Trophoblast cell (in vitro differentiated cells and primary cell): ENCODE measurements at regions not wholly inside any gene's neighbourhood (a gene's known extent, or its start where the extent isn't known, plus 50 kb on each side); places are given as distances from the start of the nearest gene placed in this dataset.

Experiments
- DNase-seq, 2 donors: peaks; one replicate each; pipeline ENCODE4 v3.0.0-alpha.2; 2016
- H2AFZ ChIP-seq: 2 replicates; pipeline ENCODE4 v1.6.1; 2013; ENCODE audit warnings: low read length, moderate library complexity, mild to moderate bottlenecking; ENCODE audit not compliant: insufficient read depth, poor library complexity
- H2AK5ac ChIP-seq: 2 replicates; pipeline ENCODE4 v1.6.1; 2013; ENCODE audit warnings: mild to moderate bottlenecking, low read length
- H2BK120ac ChIP-seq: 2 replicates; pipeline ENCODE4 v1.6.1; 2013; ENCODE audit warnings: low read length, mild to moderate bottlenecking, moderate library complexity; ENCODE audit not compliant: insufficient read depth, poor library complexity
- H2BK12ac ChIP-seq: 2 replicates; pipeline ENCODE4 v1.6.1; 2013; ENCODE audit warnings: mild to moderate bottlenecking, low read length, moderate library complexity
- H2BK5ac ChIP-seq: 2 replicates; pipeline ENCODE4 v1.6.1; 2013; ENCODE audit warnings: low read length, low read depth, moderate library complexity, mild to moderate bottlenecking; ENCODE audit not compliant: poor library complexity
- H3K14ac ChIP-seq: 2 replicates; pipeline ENCODE4 v1.6.1; 2013; ENCODE audit warnings: mild to moderate bottlenecking, low read length
- H3K18ac ChIP-seq: 2 replicates; pipeline ENCODE4 v1.6.1; 2013; ENCODE audit warnings: mild to moderate bottlenecking, low read length
- H3K23ac ChIP-seq: 2 replicates; pipeline ENCODE4 v1.6.1; 2013; ENCODE audit warnings: low read length
- H3K27ac ChIP-seq: 2 replicates; pipeline ENCODE4 v1.5.1; 2013; ENCODE audit warnings: low read depth, mild to moderate bottlenecking, inconsistent platforms, low read length, moderate library complexity
- H3K27me3 ChIP-seq: 2 replicates; pipeline ENCODE4 v1.6.1; 2013; ENCODE audit warnings: inconsistent platforms, mild to moderate bottlenecking, low read length, moderate library complexity; ENCODE audit not compliant: insufficient read depth
- H3K36me3 ChIP-seq, 2 experiments: 1 replicate in 1 of 2; 2 replicates in 1 of 2; pipeline ENCODE4 v1.6.1; 2013; ENCODE audit warnings: low read length in 2 of 2, mild to moderate bottlenecking in 2 of 2, moderate library complexity in 1 of 2; ENCODE audit not compliant: insufficient read depth in 2 of 2, control insufficient read depth in 1 of 2
- H3K4ac ChIP-seq: 2 replicates; pipeline ENCODE4 v1.6.1; 2013; ENCODE audit warnings: low read depth, mild to moderate bottlenecking, low read length, moderate library complexity
- H3K4me1 ChIP-seq, 2 experiments: 1 replicate in 1 of 2; 2 replicates in 1 of 2; pipeline ENCODE4 v1.6.1; 2013; ENCODE audit warnings: low read length in 2 of 2, mild to moderate bottlenecking in 2 of 2, moderate library complexity in 1 of 2; ENCODE audit not compliant: insufficient read depth in 2 of 2, control insufficient read depth in 1 of 2
- H3K4me2 ChIP-seq: 2 replicates; pipeline ENCODE4 v1.6.1; 2013; ENCODE audit warnings: inconsistent platforms, mild to moderate bottlenecking, low read length, moderate library complexity
- H3K4me3 ChIP-seq: 2 replicates; pipeline ENCODE4 v1.5.1; 2013; ENCODE audit warnings: mild to moderate bottlenecking, low read depth, low read length, inconsistent platforms
- H3K79me1 ChIP-seq: one replicate; pipeline ENCODE4 v1.6.1; 2013; ENCODE audit warnings: low read length
- H3K79me2 ChIP-seq: 2 replicates; pipeline ENCODE4 v1.6.1; 2013; ENCODE audit warnings: low read length, mild to moderate bottlenecking; ENCODE audit not compliant: control insufficient read depth, insufficient read depth, poor library complexity
- H3K9ac ChIP-seq: 2 replicates; pipeline ENCODE4 v1.6.1; 2013; ENCODE audit warnings: mild to moderate bottlenecking, low read length
- H3K9me3 ChIP-seq: 2 replicates; pipeline ENCODE4 v1.6.1; 2013; ENCODE audit warnings: low read depth, mild to moderate bottlenecking, control low read depth, inconsistent platforms, low read length; ENCODE audit not compliant: insufficient read depth
- H4K12ac ChIP-seq: 2 replicates; pipeline ENCODE4 v1.6.1; 2013; ENCODE audit warnings: low read depth, mild to moderate bottlenecking, low read length, moderate library complexity
- H4K8ac ChIP-seq: 2 replicates; pipeline ENCODE4 v1.6.1; 2013; ENCODE audit warnings: low read depth, mild to moderate bottlenecking, low read length, moderate library complexity
- H4K91ac ChIP-seq: one replicate; pipeline ENCODE4 v1.6.1; 2013; ENCODE audit warnings: low read depth, mild to moderate bottlenecking, low read length, moderate library complexity
- WGBS: extraction: QIAGEN DNeasy Blood & Tissue Kit; methylation state at CpG from one replicate; pipeline ENCODE4 v1.1.7; 2013; ENCODE audit warnings: missing lambda C conversion rate; ENCODE audit not compliant: insufficient read length, insufficient coverage; ENCODE audit errors: extremely low coverage; 5-methylcytosine and 5-hydroxymethylcytosine counted together

GRCh38 chr11:106249617-106250239 lies 172.3 kb downstream of the AASDHPPT start:
- Histone ChIP-seq H2BK12ac (no peak overlapping the region), H3K4me3 (no peak overlapping the region), H3K4ac (no peak overlapping the region), H2AK5ac (no peak overlapping the region), H3K79me2 (no peaks in the 10 kb centered on the region), H4K91ac (no peak overlapping the region), H2BK120ac (no peak overlapping the region), H3K18ac (no peak overlapping the region), H3K14ac (no peak overlapping the region), H4K12ac (no peak overlapping the region), H3K9ac (no peak overlapping the region), H2AFZ (no peak overlapping the region), H3K36me3 (peaks cover 0 to 3% of the 10 kb centered on the region in 2 experiments), H3K23ac (no peak overlapping the region), H3K4me1 (no peaks in the 10 kb centered on the region), H3K9me3 (peaks cover 9% of the 10 kb centered on the region), H3K27ac (no peak overlapping the region), H3K27me3 (no peaks in the 10 kb centered on the region), H3K79me1 (no peaks in the 10 kb centered on the region), H3K4me2 (no peak overlapping the region), H4K8ac (no peak overlapping the region), H2BK5ac (no peak overlapping the region)
- peak; percentile 78 to 95 for DNase-seq
- no CpG with 5 or more reads among the region's 5 CpGs for WGBS

GRCh38 chr11:106262852-106263251 lies 185.4 kb downstream of the AASDHPPT start:
- H3K4me1 ChIP-seq = no peaks in the 10 kb centered on the region
- no peak overlapping the region for H4K8ac ChIP-seq
- H3K27me3 ChIP-seq = no peaks in the 10 kb centered on the region
- H4K91ac ChIP-seq = no peak overlapping the region
- no peaks in the 10 kb centered on the region for H3K9me3 ChIP-seq
- H3K79me2 ChIP-seq = no peaks in the 10 kb centered on the region
- no peak overlapping the region for H3K18ac ChIP-seq
- no peak overlapping the region for H3K23ac ChIP-seq
- H4K12ac ChIP-seq = no peak overlapping the region
- WGBS = no CpG with 5 or more reads among the region's 3 CpGs
- no peak overlapping the region for H2BK5ac ChIP-seq
- no peak overlapping the region for H2BK120ac ChIP-seq
- no peak overlapping the region for H2AFZ ChIP-seq
- H3K4me2 ChIP-seq = no peak overlapping the region
- no peaks in the 10 kb centered on the region for H3K36me3 ChIP-seq
- H2AK5ac ChIP-seq = no peak overlapping the region
- no peak overlapping the region for H3K9ac ChIP-seq
- no peak overlapping the region for H3K14ac ChIP-seq
- no peak overlapping the region for H3K4me3 ChIP-seq
- no peak for DNase-seq
- no peak overlapping the region for H2BK12ac ChIP-seq
- H3K4ac ChIP-seq = no peak overlapping the region
- no peak overlapping the region for H3K27ac ChIP-seq
- H3K79me1 ChIP-seq = no peaks in the 10 kb centered on the region

GRCh38 chr11:106263527-106263926 lies 186.1 kb downstream of the AASDHPPT start:
- no peak overlapping the region for H2BK5ac ChIP-seq
- no peak overlapping the region for H4K12ac ChIP-seq
- no CpG with 5 or more reads among the region's 3 CpGs for WGBS
- H3K4me3 ChIP-seq = no peak overlapping the region
- H4K8ac ChIP-seq = no peak overlapping the region
- H3K27me3 ChIP-seq = no peaks in the 10 kb centered on the region
- no peak overlapping the region for H3K4me2 ChIP-seq
- no peaks in the 10 kb centered on the region for H3K4me1 ChIP-seq
- H2BK12ac ChIP-seq = no peak overlapping the region
- H3K79me2 ChIP-seq = no peaks in the 10 kb centered on the region
- no peaks in the 10 kb centered on the region for H3K79me1 ChIP-seq
- H3K14ac ChIP-seq = no peak overlapping the region
- no peak overlapping the region for H4K91ac ChIP-seq
- H2BK120ac ChIP-seq = no peak overlapping the region
- H3K23ac ChIP-seq = no peak overlapping the region
- H3K36me3 ChIP-seq = no peaks in the 10 kb centered on the region
- no peak overlapping the region for H3K4ac ChIP-seq
- no peak for DNase-seq
- H2AK5ac ChIP-seq = no peak overlapping the region
- no peak overlapping the region for H3K18ac ChIP-seq
- H3K9ac ChIP-seq = no peak overlapping the region
- no peak overlapping the region for H2AFZ ChIP-seq
- H3K9me3 ChIP-seq = no peaks in the 10 kb centered on the region
- H3K27ac ChIP-seq = no peak overlapping the region

GRCh38 chr11:106271086-106271485 lies 193.6 kb downstream of the AASDHPPT start:
- no peak for DNase-seq
- H3K36me3 ChIP-seq = no peaks in the 10 kb centered on the region
- no peaks in the 10 kb centered on the region for H3K27me3 ChIP-seq
- H3K18ac ChIP-seq = no peak overlapping the region
- no peak overlapping the region for H3K23ac ChIP-seq
- H3K14ac ChIP-seq = no peak overlapping the region
- no peak overlapping the region for H2BK5ac ChIP-seq
- no peaks in the 10 kb centered on the region for H3K4me1 ChIP-seq
- no peaks in the 10 kb centered on the region for H3K9me3 ChIP-seq
- no peak overlapping the region for H2BK12ac ChIP-seq
- H4K12ac ChIP-seq = no peak overlapping the region
- H3K27ac ChIP-seq = no peak overlapping the region
- H2AK5ac ChIP-seq = no peak overlapping the region
- no peak overlapping the region for H2BK120ac ChIP-seq
- no peaks in the 10 kb centered on the region for H3K79me1 ChIP-seq
- H4K8ac ChIP-seq = no peak overlapping the region
- H3K4me2 ChIP-seq = no peak overlapping the region
- H3K4ac ChIP-seq = no peak overlapping the region
- H3K9ac ChIP-seq = no peak overlapping the region
- no peak overlapping the region for H2AFZ ChIP-seq
- H4K91ac ChIP-seq = no peak overlapping the region
- H3K79me2 ChIP-seq = no peaks in the 10 kb centered on the region
- no peak overlapping the region for H3K4me3 ChIP-seq
